ENCODE measurements at regions not wholly inside any gene's neighbourhood (a gene's known extent, or its start where the extent isn't known, plus 50 kb on each side); places are given as distances from the start of the nearest gene placed in this dataset.

GRCh38 chr18:45173327-45173726 is 441.9 kb upstream of the SLC14A2 start:
- in situ Hi-C loops (cut with MboI; ENCODE audit: low pct_unique_long_range_greater_than_20kb, low sequenced_read_pairs, unreplicated experiment): no loop called here
- TF ChIP-seq CTCF (IDR thresholded peaks at IDR 0.05; ENCODE audit: extremely low read depth, insufficient read depth, missing control alignments): no peak
- no peak for DNase-seq (ENCODE audit: low spot score)

GRCh38 chr18:45173799-45174519 is 441.3 kb upstream of the SLC14A2 start:
- no peak for TF ChIP-seq CTCF (IDR thresholded peaks at IDR 0.05; ENCODE audit: extremely low read depth, insufficient read depth, missing control alignments)
- DNase-seq (ENCODE audit: low spot score): no peak
- in situ Hi-C loops (cut with MboI; ENCODE audit: low pct_unique_long_range_greater_than_20kb, low sequenced_read_pairs, unreplicated experiment): no loop called here

- no peak for DNase-seq (ENCODE audit: low spot score)
- in situ Hi-C loops (cut with MboI; ENCODE audit: low pct_unique_long_range_greater_than_20kb, low sequenced_read_pairs, unreplicated experiment): no loop called here
- no peak for TF ChIP-seq CTCF (IDR thresholded peaks at IDR 0.05; ENCODE audit: extremely low read depth, insufficient read depth, missing control alignments)
Observed at GRCh38 chr18:45174629-45175136, 440.6 kb upstream of the SLC14A2 start.

GRCh38 chr18:45175511-45175910 is 439.8 kb upstream of the SLC14A2 start:
- in situ Hi-C loops (cut with MboI; ENCODE audit: low pct_unique_long_range_greater_than_20kb, low sequenced_read_pairs, unreplicated experiment): no loop called here
- DNase-seq (ENCODE audit: low spot score): no peak
- TF ChIP-seq CTCF (IDR thresholded peaks at IDR 0.05; ENCODE audit: extremely low read depth, insufficient read depth, missing control alignments): no peak

- in situ Hi-C loops (cut with MboI; ENCODE audit: low pct_unique_long_range_greater_than_20kb, low sequenced_read_pairs, unreplicated experiment): no loop called here
- no peak for DNase-seq (ENCODE audit: low spot score)
- no peak for TF ChIP-seq CTCF (IDR thresholded peaks at IDR 0.05; ENCODE audit: extremely low read depth, insufficient read depth, missing control alignments)
Observed at GRCh38 chr18:45186832-45187231, 428.4 kb upstream of the SLC14A2 start.

GRCh38 chr18:45191795-45192194 is 423.5 kb upstream of the SLC14A2 start:
- no peak for TF ChIP-seq CTCF (IDR thresholded peaks at IDR 0.05; ENCODE audit: extremely low read depth, insufficient read depth, missing control alignments)

More at GRCh38 chr18:45191795-45192194, 423.5 kb upstream of the SLC14A2 start:
- no peak for DNase-seq (ENCODE audit: low spot score)
- in situ Hi-C loops (cut with MboI; ENCODE audit: low pct_unique_long_range_greater_than_20kb, low sequenced_read_pairs, unreplicated experiment): no loop called here

All from GM13977 (cell line).